Heart right ventricle (tissue), 16 donors: ENCODE measurements at regions not wholly inside any gene's neighbourhood (a gene's known extent, or its start where the extent isn't known, plus 50 kb on each side); places are given as distances from the start of the nearest gene placed in this dataset.

Source experiments
- ATAC-seq, 8 donors: fragments of 200-7000 bp; cut with Tn5 transposase; one replicate each; pipeline ENCODE4 v1.9.1; 2020; ENCODE audit warnings: mild to moderate bottlenecking in 8 of 8, moderate library complexity in 8 of 8, moderate number of reproducible peaks in 1 of 8
- DNase-seq, 2 donors: peaks; one replicate each; pipeline ENCODE4 v3.0.0-alpha.2; 2020
- H3K27ac ChIP-seq, 10 donors: fragments of 200-600 bp; sonication (generic) in 2 of 10; one replicate each; pipeline versions ENCODE4 v1.5.0 to v1.8.0; 2020 to 2022; ENCODE audit warnings: mild to moderate bottlenecking in 3 of 10
- H3K27me3 ChIP-seq, 7 donors: fragments of 200-600 bp; one replicate each; pipeline ENCODE4 v1.8.0; 2021 to 2022; ENCODE audit warnings: mild to moderate bottlenecking in 2 of 7
- H3K36me3 ChIP-seq, 9 donors: fragments of 200-600 bp; sonication (generic) in 1 of 9; one replicate each; pipeline versions ENCODE4 v1.5.0 to v1.8.0; 2020 to 2022; ENCODE audit warnings: mild to moderate bottlenecking in 2 of 9
- H3K4me1 ChIP-seq, 9 donors: fragments of 200-600 bp; sonication (generic) in 1 of 9; one replicate each; pipeline versions ENCODE4 v1.5.0 to v1.8.0; 2020 to 2022; ENCODE audit warnings: mild to moderate bottlenecking in 4 of 9
- H3K4me3 ChIP-seq, 10 donors: fragments of 200-600 bp; sonication (generic) in 2 of 10; one replicate each; pipeline versions ENCODE4 v1.5.0 to v1.8.0; 2020 to 2022; ENCODE audit warnings: mild to moderate bottlenecking in 7 of 10, moderate library complexity in 2 of 10
- H3K9me3 ChIP-seq, 11 donors: fragments of 200-600 bp in 10 of 11; sonication (generic) in 2 of 11; one replicate each; pipeline versions ENCODE4 v1.5.0 to v1.8.0; 2013 to 2022; ENCODE audit warnings: mild to moderate bottlenecking in 2 of 11, control low read depth in 1 of 11, moderate library complexity in 1 of 11
- CTCF ChIP-seq, 9 donors: fragments of 200-600 bp; sonication (generic) in 2 of 9; IDR thresholded peaks; one replicate each; pipeline versions ENCODE4 v1.5.0 to v1.8.0; 2021 to 2022; ENCODE audit warnings: antibody characterized with exemption in 9 of 9, mild to moderate bottlenecking in 5 of 9, moderate library complexity in 1 of 9
- WGBS, 2 donors: extraction: QIAGEN DNeasy Blood & Tissue Kit; methylation state at CpG; one replicate each; pipeline ENCODE4 v1.1.7; 2013; ENCODE audit warnings: inconsistent platforms in 1 of 2; 5-methylcytosine and 5-hydroxymethylcytosine counted together
- intact Hi-C, 10 donors: fragments of 100-400 bp; cut with DNase I; formaldehyde crosslinking; loops; one replicate each; pipeline versions ENCODE4 v1.11.1 to v1.14.2; 2022
- donor health status: Arrhythmogenic right ventricular cardiomyopathy.
- donor health status: ischemic (EF 13 %, LVEDD 7.1; RV severe dilation, severe dysfunction).
- donor health status: healthy with polysubstance abuse.
- donor health status: DM: no; HTN: yes; CAD: no.
- donor health status: DM: no; HTN: no; CAD: no.
- donor health status: ischemic (EF 25% LVEDD 6.9; RV normal size, moderate dysfunction).
- donor health status: ischemic (EF 25% LVEDD 5.7; RV mildly dilated, moderate dysfunction).
- donor health status: healthy.
- donor health status: DM: yes; HTN: yes; CAD: no.
- donor health status: Ischemic cardiomyopathy.
- donor health status: ischemic (EF 35%, LVEDD 5.7; RV mildly dilated, moderate dysfunction).
- donor health status: nonischemic (EF 11% LVEDD 7.7; RV severe dilation, severe dysfunction).
- donor health status: DM: yes; HTN: yes; CAD: no.
- donor health status: PGD.
- donor health status: ischemic (EF 29% LVEDD 5.4; RV normal size, mild dysfunction).
- donor health status: nonischemic (EF 23%, LVEDD 6.1; RV moderate dilation, normal function).

GRCh38 chr14:58721723-58722122 is 84.0 kb downstream of the DACT1 start:
- Histone ChIP-seq H3K4me1 (peaks cover 0 to 9% (median 0%) of the 10 kb centered on the region in 9 donors), H3K36me3 (no peaks in the 10 kb centered on the region), H3K4me3 (no peak overlapping the region), H3K9me3 (no peaks in the 10 kb centered on the region), H3K27ac (no peak overlapping the region), H3K27me3 (no peaks in the 10 kb centered on the region)
- WGBS, 2 donors, result 90 to 94% methylated on average over 3 of the region's 3 CpGs
- no peak for TF ChIP-seq CTCF (IDR thresholded peaks at IDR 0.05)
- ATAC-seq (no peak), DNase-seq (no peak)
- intact Hi-C loops, result no loop called here

- TF ChIP-seq CTCF (IDR thresholded peaks at IDR 0.05), result no peak
- peaks cover 0 to 2% (median 0%) of the 10 kb centered on the region in 9 donors for H3K4me1 ChIP-seq
- ATAC-seq, result no peak
- 62 to 66% methylated on average over 4 of the region's 4 CpGs for WGBS, 2 donors
- intact Hi-C loops, result no loop called here
- no peak for DNase-seq
- no peaks in the 10 kb centered on the region for H3K27me3 ChIP-seq
- no peak overlapping the region for H3K4me3 ChIP-seq
- no peak overlapping the region for H3K27ac ChIP-seq
- H3K9me3 ChIP-seq, result no peaks in the 10 kb centered on the region
- H3K36me3 ChIP-seq, result no peaks in the 10 kb centered on the region
Observed at GRCh38 chr14:58722441-58722840, 84.7 kb downstream of the DACT1 start.

- Histone ChIP-seq H3K9me3 (no peaks in the 10 kb centered on the region), H3K4me1 (no peaks in the 10 kb centered on the region), H3K4me3 (no peak overlapping the region), H3K27ac (no peak overlapping the region), H3K27me3 (no peaks in the 10 kb centered on the region), H3K36me3 (no peaks in the 10 kb centered on the region)
- no peak for TF ChIP-seq CTCF (IDR thresholded peaks at IDR 0.05)
- WGBS, 2 donors, result 79 to 82% methylated on average over 2 of the region's 2 CpGs
- intact Hi-C loops, result no loop called here
- ATAC-seq (no peak), DNase-seq (no peak)
Observed at GRCh38 chr14:58724206-58724605, 86.4 kb downstream of the DACT1 start.

- Histone ChIP-seq H3K4me1 (no peaks in the 10 kb centered on the region), H3K27ac (no peak overlapping the region), H3K27me3 (no peaks in the 10 kb centered on the region), H3K36me3 (no peaks in the 10 kb centered on the region), H3K4me3 (no peak overlapping the region), H3K9me3 (no peaks in the 10 kb centered on the region)
- TF ChIP-seq CTCF (IDR thresholded peaks at IDR 0.05), result no peak
- ATAC-seq, result no peak
- 90 to 92% methylated on average over 1 of the region's 1 CpG for WGBS, 2 donors
- no peak for DNase-seq
- intact Hi-C loops, result no loop called here
Observed at GRCh38 chr14:58724702-58725101, 86.9 kb downstream of the DACT1 start.

GRCh38 chr14:58725226-58725625 is 87.5 kb downstream of the DACT1 start:
- DNase-seq (no peak), ATAC-seq (no peak)
- H3K27me3 ChIP-seq, result no peaks in the 10 kb centered on the region
- no peaks in the 10 kb centered on the region for H3K36me3 ChIP-seq
- H3K27ac ChIP-seq, result no peak overlapping the region
- H3K4me3 ChIP-seq, result no peak overlapping the region
- no peaks in the 10 kb centered on the region for H3K9me3 ChIP-seq
- no peaks in the 10 kb centered on the region for H3K4me1 ChIP-seq
- intact Hi-C loops, result no loop called here
- no peak for TF ChIP-seq CTCF (IDR thresholded peaks at IDR 0.05)
